Liver (tissue), 8 donors: ENCODE measurements at regions not wholly inside any gene's neighbourhood (a gene's known extent, or its start where the extent isn't known, plus 50 kb on each side); places are given as distances from the start of the nearest gene placed in this dataset.

Source experiments
- DNase-seq: peaks from one replicate; pipeline ENCODE4 v3.0.0-alpha.2; 2017; ENCODE audit warnings: low spot score
- H3K27ac ChIP-seq, 2 donors: one replicate each; pipeline ENCODE4 v1.7.0; 2013; ENCODE audit warnings: inconsistent platforms in 2 of 2, low read length in 2 of 2, control low read depth in 1 of 2, low read depth in 1 of 2, mild to moderate bottlenecking in 1 of 2
- H3K27me3 ChIP-seq, 4 donors: one replicate each; pipeline versions ENCODE4 v1.6.1 to v1.7.0; 2013; ENCODE audit warnings: low read length in 3 of 4, inconsistent platforms in 1 of 4, mild to moderate bottlenecking in 1 of 4, moderate library complexity in 1 of 4; ENCODE audit not compliant: control insufficient read depth in 4 of 4, insufficient read depth in 4 of 4
- H3K36me3 ChIP-seq, 4 donors: one replicate each; pipeline versions ENCODE4 v1.6.1 to v1.7.0; 2013; ENCODE audit warnings: low read length in 3 of 4, mild to moderate bottlenecking in 3 of 4, low read depth in 1 of 4, moderate library complexity in 1 of 4; ENCODE audit not compliant: control insufficient read depth in 4 of 4, insufficient read depth in 3 of 4
- H3K4me1 ChIP-seq, 4 donors: one replicate each; pipeline versions ENCODE4 v1.6.1 to v1.7.0; 2013; ENCODE audit warnings: low read length in 3 of 4, mild to moderate bottlenecking in 3 of 4, moderate library complexity in 1 of 4; ENCODE audit not compliant: control insufficient read depth in 4 of 4, insufficient read depth in 4 of 4
- H3K4me3 ChIP-seq, 3 donors: one replicate each; pipeline versions ENCODE4 v1.6.1 to v1.7.0; 2013; ENCODE audit warnings: low read length in 3 of 3, control low read depth in 1 of 3, low read depth in 1 of 3, mild to moderate bottlenecking in 1 of 3
- H3K9ac ChIP-seq, 2 donors: one replicate each; pipeline ENCODE4 v1.7.0; 2013; ENCODE audit warnings: low read length in 2 of 2, mild to moderate bottlenecking in 2 of 2, moderate library complexity in 2 of 2, control low read depth in 1 of 2, low read depth in 1 of 2
- H3K9me3 ChIP-seq, 4 donors: one replicate each; pipeline versions ENCODE4 v1.6.1 to v1.7.0; 2013; ENCODE audit warnings: low read length in 3 of 4; ENCODE audit not compliant: control insufficient read depth in 4 of 4
- EGR1 ChIP-seq, 2 donors: IDR thresholded peaks; 2 replicates each; pipeline ENCODE4 v1.6.1; 2016 to 2018; ENCODE audit warnings: antibody characterized with exemption in 2 of 2, low read depth in 2 of 2
- FOXA1 ChIP-seq: IDR thresholded peaks from 2 replicates; pipeline ENCODE4 v1.6.1; 2016; ENCODE audit warnings: antibody characterized with exemption
- FOXA2 ChIP-seq: IDR thresholded peaks from 2 replicates; pipeline ENCODE4 v1.6.1; 2016; ENCODE audit warnings: antibody characterized with exemption
- GABPA ChIP-seq, 2 donors: IDR thresholded peaks in 1 of 2; conservative IDR thresholded peaks in 1 of 2; 2 replicates each; pipeline ENCODE4 v1.6.1; 2016; ENCODE audit warnings: antibody characterized with exemption in 2 of 2, mild to moderate bottlenecking in 1 of 2, moderate library complexity in 1 of 2
- HNF4A ChIP-seq, 2 donors: conservative IDR thresholded peaks; 2 replicates each; pipeline ENCODE4 v1.6.1; 2016; ENCODE audit warnings: antibody characterized with exemption in 2 of 2, mild to moderate bottlenecking in 2 of 2
- HNF4G ChIP-seq: IDR thresholded peaks from 2 replicates; pipeline ENCODE4 v1.6.1; 2016; ENCODE audit warnings: antibody characterized with exemption
- JUND ChIP-seq, 2 donors: IDR thresholded peaks; 2 replicates each; pipeline ENCODE4 v1.6.1; 2016; ENCODE audit warnings: antibody characterized with exemption in 2 of 2
- NR2F2 ChIP-seq: IDR thresholded peaks from 2 replicates; pipeline ENCODE4 v1.6.1; 2016; ENCODE audit warnings: antibody characterized with exemption
- RAD21 ChIP-seq, 2 donors: IDR thresholded peaks; 2 replicates each; pipeline ENCODE4 v1.6.1; 2016; ENCODE audit warnings: antibody characterized with exemption in 2 of 2, mild to moderate bottlenecking in 2 of 2
- RXRA ChIP-seq, 2 donors: IDR thresholded peaks; 2 replicates each; pipeline ENCODE4 v1.6.1; 2017 to 2018; ENCODE audit warnings: antibody characterized with exemption in 2 of 2, mild to moderate bottlenecking in 1 of 2
- SP1 ChIP-seq: IDR thresholded peaks from 2 replicates; pipeline ENCODE4 v1.6.1; 2018; ENCODE audit warnings: antibody characterized with exemption, mild to moderate bottlenecking
- TAF1 ChIP-seq: conservative IDR thresholded peaks from 2 replicates; pipeline ENCODE4 v1.6.1; 2016; ENCODE audit warnings: antibody characterized with exemption, mild to moderate bottlenecking
- YY1 ChIP-seq: IDR thresholded peaks from 2 replicates; pipeline ENCODE4 v1.6.1; 2016; ENCODE audit warnings: antibody characterized with exemption, mild to moderate bottlenecking
- WGBS: extraction: QIAGEN DNeasy Blood & Tissue Kit; methylation state at CpG from one replicate; pipeline ENCODE4 v1.1.7; 2013; 5-methylcytosine and 5-hydroxymethylcytosine counted together
- TF ChIP-seq, protein P1 (sequence below): IDR thresholded peaks from 2 replicates; pipeline ENCODE4 v1.6.1; 2016; ENCODE audit warnings: antibody characterized with exemption
- TF ChIP-seq, protein P2 (sequence below): IDR thresholded peaks from 2 replicates; pipeline ENCODE4 v1.6.1; 2016; ENCODE audit warnings: antibody characterized with exemption
- TF ChIP-seq, protein P3 (sequence below): IDR thresholded peaks from 2 replicates; pipeline ENCODE4 v1.6.1; 2016; ENCODE audit warnings: antibody characterized with exemption
- TF ChIP-seq, protein P4 (sequence below): IDR thresholded peaks from 2 replicates; pipeline ENCODE4 v1.6.1; 2016; ENCODE audit warnings: antibody characterized with exemption, mild to moderate bottlenecking
- TF ChIP-seq, protein P5 (sequence below): fragments of 150-350 bp; IDR thresholded peaks from 2 replicates; pipeline ENCODE4 v1.5.1; 2017; ENCODE audit warnings: improper control_type of control experiment, low read depth, low read length; ENCODE audit not compliant: missing input control
- donor health status: healthy.
- donor health status: healthy.
- donor health status: healthy.
- donor health status: healthy.
- donor health status: healthy.

DNA sequence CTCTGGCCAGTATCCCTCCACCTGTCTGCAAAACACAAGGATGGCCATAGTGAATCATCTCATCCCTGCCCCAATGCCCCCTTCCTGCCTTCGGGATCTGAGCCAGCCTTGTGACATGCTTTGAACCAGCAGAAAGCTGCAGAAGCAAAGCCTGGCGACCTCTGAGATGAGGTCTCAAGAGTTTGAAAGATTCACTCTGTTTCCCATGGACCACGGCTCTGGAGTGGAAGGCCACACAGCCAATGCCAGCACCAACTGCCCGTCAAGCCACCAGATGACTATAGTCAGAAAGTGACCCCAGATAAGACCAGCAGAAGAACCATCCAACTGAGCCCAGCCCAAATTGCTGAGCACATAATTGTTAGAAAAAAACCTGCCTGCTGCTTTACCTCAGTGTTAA lies 193.9 kb upstream of the PPP2R2D start:
- no peak for DNase-seq
- H3K36me3 ChIP-seq = no peaks in the 10 kb centered on the region
- H3K4me1 ChIP-seq = no peaks in the 10 kb centered on the region
- no peak overlapping the region for H3K4me3 ChIP-seq
- peaks cover 0 to 8% (median 2%) of the 10 kb centered on the region in 4 donors for H3K9me3 ChIP-seq
- H3K27me3 ChIP-seq = peaks cover 0 to 3% (median 0%) of the 10 kb centered on the region in 4 donors
- no peak overlapping the region for H3K27ac ChIP-seq
- no peak for TF ChIP-seq TAF1
- TF ChIP-seq, protein P1, sequence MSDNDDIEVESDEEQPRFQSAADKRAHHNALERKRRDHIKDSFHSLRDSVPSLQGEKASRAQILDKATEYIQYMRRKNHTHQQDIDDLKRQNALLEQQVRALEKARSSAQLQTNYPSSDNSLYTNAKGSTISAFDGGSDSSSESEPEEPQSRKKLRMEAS = no peak
- TF ChIP-seq, protein P2, sequence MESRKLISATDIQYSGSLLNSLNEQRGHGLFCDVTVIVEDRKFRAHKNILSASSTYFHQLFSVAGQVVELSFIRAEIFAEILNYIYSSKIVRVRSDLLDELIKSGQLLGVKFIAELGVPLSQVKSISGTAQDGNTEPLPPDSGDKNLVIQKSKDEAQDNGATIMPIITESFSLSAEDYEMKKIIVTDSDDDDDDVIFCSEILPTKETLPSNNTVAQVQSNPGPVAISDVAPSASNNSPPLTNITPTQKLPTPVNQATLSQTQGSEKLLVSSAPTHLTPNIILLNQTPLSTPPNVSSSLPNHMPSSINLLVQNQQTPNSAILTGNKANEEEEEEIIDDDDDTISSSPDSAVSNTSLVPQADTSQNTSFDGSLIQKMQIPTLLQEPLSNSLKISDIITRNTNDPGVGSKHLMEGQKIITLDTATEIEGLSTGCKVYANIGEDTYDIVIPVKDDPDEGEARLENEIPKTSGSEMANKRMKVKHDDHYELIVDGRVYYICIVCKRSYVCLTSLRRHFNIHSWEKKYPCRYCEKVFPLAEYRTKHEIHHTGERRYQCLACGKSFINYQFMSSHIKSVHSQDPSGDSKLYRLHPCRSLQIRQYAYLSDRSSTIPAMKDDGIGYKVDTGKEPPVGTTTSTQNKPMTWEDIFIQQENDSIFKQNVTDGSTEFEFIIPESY = no peak
- no peak for TF ChIP-seq NR2F2
- no peak for TF ChIP-seq YY1
- TF ChIP-seq EGR1 (IDR thresholded peaks at IDR 0.05; ENCODE audit: low read depth in 2 of 2) = no peak
- TF ChIP-seq, protein P3, sequence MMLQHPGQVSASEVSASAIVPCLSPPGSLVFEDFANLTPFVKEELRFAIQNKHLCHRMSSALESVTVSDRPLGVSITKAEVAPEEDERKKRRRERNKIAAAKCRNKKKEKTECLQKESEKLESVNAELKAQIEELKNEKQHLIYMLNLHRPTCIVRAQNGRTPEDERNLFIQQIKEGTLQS = no peak
- TF ChIP-seq, protein P4, sequence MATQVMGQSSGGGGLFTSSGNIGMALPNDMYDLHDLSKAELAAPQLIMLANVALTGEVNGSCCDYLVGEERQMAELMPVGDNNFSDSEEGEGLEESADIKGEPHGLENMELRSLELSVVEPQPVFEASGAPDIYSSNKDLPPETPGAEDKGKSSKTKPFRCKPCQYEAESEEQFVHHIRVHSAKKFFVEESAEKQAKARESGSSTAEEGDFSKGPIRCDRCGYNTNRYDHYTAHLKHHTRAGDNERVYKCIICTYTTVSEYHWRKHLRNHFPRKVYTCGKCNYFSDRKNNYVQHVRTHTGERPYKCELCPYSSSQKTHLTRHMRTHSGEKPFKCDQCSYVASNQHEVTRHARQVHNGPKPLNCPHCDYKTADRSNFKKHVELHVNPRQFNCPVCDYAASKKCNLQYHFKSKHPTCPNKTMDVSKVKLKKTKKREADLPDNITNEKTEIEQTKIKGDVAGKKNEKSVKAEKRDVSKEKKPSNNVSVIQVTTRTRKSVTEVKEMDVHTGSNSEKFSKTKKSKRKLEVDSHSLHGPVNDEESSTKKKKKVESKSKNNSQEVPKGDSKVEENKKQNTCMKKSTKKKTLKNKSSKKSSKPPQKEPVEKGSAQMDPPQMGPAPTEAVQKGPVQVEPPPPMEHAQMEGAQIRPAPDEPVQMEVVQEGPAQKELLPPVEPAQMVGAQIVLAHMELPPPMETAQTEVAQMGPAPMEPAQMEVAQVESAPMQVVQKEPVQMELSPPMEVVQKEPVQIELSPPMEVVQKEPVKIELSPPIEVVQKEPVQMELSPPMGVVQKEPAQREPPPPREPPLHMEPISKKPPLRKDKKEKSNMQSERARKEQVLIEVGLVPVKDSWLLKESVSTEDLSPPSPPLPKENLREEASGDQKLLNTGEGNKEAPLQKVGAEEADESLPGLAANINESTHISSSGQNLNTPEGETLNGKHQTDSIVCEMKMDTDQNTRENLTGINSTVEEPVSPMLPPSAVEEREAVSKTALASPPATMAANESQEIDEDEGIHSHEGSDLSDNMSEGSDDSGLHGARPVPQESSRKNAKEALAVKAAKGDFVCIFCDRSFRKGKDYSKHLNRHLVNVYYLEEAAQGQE = no peak
- TF ChIP-seq JUND (IDR thresholded peaks at IDR 0.05) = no peak
- TF ChIP-seq RAD21 (IDR thresholded peaks at IDR 0.05) = no peak
- TF ChIP-seq FOXA2 = no peak
- no peak for TF ChIP-seq SP1
- TF ChIP-seq GABPA (IDR thresholded peaks at IDR 0.05 in 1 of 2, conservative IDR thresholded peaks at IDR 0.05 in 1 of 2) = no peak
- TF ChIP-seq HNF4A (conservative IDR thresholded peaks at IDR 0.05) = no peak
- TF ChIP-seq, protein P5, sequence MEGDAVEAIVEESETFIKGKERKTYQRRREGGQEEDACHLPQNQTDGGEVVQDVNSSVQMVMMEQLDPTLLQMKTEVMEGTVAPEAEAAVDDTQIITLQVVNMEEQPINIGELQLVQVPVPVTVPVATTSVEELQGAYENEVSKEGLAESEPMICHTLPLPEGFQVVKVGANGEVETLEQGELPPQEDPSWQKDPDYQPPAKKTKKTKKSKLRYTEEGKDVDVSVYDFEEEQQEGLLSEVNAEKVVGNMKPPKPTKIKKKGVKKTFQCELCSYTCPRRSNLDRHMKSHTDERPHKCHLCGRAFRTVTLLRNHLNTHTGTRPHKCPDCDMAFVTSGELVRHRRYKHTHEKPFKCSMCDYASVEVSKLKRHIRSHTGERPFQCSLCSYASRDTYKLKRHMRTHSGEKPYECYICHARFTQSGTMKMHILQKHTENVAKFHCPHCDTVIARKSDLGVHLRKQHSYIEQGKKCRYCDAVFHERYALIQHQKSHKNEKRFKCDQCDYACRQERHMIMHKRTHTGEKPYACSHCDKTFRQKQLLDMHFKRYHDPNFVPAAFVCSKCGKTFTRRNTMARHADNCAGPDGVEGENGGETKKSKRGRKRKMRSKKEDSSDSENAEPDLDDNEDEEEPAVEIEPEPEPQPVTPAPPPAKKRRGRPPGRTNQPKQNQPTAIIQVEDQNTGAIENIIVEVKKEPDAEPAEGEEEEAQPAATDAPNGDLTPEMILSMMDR = no peak
- no peak for TF ChIP-seq HNF4G
- no peak for TF ChIP-seq FOXA1
- no peak for TF ChIP-seq RXRA (IDR thresholded peaks at IDR 0.05)
- WGBS = 78% methylated on average over 4 of the region's 4 CpGs
- H3K9ac ChIP-seq = no peak overlapping the region
